Effector memory CD4-positive, alpha-beta T cell (primary cell): ENCODE measurements at regions not wholly inside any gene's neighbourhood (a gene's known extent, or its start where the extent isn't known, plus 50 kb on each side); places are given as distances from the start of the nearest gene placed in this dataset.
A peak's percentile ranks its signal among the peaks of the same experiment; 100 is the strongest.

Source experiments
- DNase-seq, 3 donors: peaks; one replicate each; pipeline ENCODE4 v3.0.0-alpha.2; 2020
- H3K27ac ChIP-seq: 2 replicates; pipeline ENCODE4 v1.7.0; 2013; ENCODE audit warnings: mild to moderate bottlenecking, low read length, moderate library complexity; ENCODE audit not compliant: insufficient read depth, poor library complexity, severe bottlenecking
- H3K27me3 ChIP-seq: replicated peaks from 2 replicates; pipeline ENCODE4 v1.7.0; 2013; ENCODE audit warnings: mild to moderate bottlenecking, low read length; ENCODE audit not compliant: insufficient read depth, control insufficient read depth, poor library complexity, severe bottlenecking
- H3K36me3 ChIP-seq: 2 replicates; pipeline ENCODE4 v1.7.0; 2013; ENCODE audit warnings: mild to moderate bottlenecking, low read length, moderate library complexity; ENCODE audit not compliant: control insufficient read depth, insufficient read depth
- H3K4me1 ChIP-seq: 2 replicates; pipeline ENCODE4 v1.7.0; 2013; ENCODE audit warnings: low read length, mild to moderate bottlenecking; ENCODE audit not compliant: control insufficient read depth, insufficient read depth, poor library complexity, severe bottlenecking
- H3K4me3 ChIP-seq: 2 replicates; pipeline ENCODE4 v1.7.0; 2013; ENCODE audit warnings: low read length, low read depth, mild to moderate bottlenecking; ENCODE audit not compliant: insufficient read depth, poor library complexity, severe bottlenecking
- H3K9me3 ChIP-seq: 2 replicates; pipeline ENCODE4 v1.7.0; 2013; ENCODE audit warnings: mild to moderate bottlenecking, low read length, moderate library complexity; ENCODE audit not compliant: control insufficient read depth

DNA sequence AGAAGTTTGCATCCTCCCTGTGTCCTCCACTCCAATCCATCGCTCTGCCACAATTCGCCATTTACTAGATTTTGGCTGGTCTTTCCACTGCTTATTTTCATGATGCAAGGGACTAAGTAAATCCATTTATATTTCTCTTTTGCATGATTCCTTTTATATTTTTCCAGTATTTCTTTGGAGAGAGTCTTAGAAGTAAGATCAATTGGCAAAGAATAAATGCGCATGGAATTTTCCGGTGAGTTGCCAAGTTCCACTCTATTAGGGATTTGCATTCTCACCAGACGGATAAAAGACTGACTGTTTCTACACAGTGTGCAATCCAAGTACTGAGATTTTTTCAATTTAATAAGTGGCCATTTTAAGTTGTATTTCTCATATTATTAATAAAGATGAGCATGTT lies 91.7 kb upstream of the PHACTR3 start:
- no peaks in the 10 kb centered on the region for H3K9me3 ChIP-seq
- no peaks in the 10 kb centered on the region for H3K36me3 ChIP-seq
- no peaks in the 10 kb centered on the region for H3K4me1 ChIP-seq
- H3K27ac ChIP-seq: no peak overlapping the region
- H3K27me3 ChIP-seq: peaks cover 3% of the 10 kb centered on the region
- no peak for DNase-seq
- H3K4me3 ChIP-seq: no peak overlapping the region

DNA sequence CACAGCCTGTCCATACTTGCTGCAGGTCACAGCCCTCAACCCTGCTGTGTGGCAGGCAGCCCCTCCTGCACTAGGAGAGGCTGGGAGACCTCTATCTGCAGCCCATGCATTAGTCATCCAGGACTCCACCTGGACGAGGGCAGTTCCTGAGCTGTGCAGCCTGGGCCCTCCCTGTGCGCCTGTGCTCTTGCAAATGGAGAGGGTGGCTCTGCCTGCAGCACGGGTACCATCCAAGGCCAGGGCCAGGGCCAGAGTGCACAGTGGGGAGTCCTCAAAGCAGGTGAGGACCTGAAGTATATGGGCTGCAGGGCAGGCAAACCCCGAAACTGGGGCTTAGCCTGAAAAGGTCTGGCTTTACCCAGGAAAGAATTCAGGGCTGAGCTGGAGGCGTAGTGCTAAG lies 89.8 kb upstream of the PHACTR3 start:
- DNase-seq: no peak
- no peaks in the 10 kb centered on the region for H3K9me3 ChIP-seq
- H3K27me3 ChIP-seq: peaks cover 5% of the 10 kb centered on the region
- no peaks in the 10 kb centered on the region for H3K4me1 ChIP-seq
- no peak overlapping the region for H3K4me3 ChIP-seq
- no peaks in the 10 kb centered on the region for H3K36me3 ChIP-seq
- no peak overlapping the region for H3K27ac ChIP-seq

DNA sequence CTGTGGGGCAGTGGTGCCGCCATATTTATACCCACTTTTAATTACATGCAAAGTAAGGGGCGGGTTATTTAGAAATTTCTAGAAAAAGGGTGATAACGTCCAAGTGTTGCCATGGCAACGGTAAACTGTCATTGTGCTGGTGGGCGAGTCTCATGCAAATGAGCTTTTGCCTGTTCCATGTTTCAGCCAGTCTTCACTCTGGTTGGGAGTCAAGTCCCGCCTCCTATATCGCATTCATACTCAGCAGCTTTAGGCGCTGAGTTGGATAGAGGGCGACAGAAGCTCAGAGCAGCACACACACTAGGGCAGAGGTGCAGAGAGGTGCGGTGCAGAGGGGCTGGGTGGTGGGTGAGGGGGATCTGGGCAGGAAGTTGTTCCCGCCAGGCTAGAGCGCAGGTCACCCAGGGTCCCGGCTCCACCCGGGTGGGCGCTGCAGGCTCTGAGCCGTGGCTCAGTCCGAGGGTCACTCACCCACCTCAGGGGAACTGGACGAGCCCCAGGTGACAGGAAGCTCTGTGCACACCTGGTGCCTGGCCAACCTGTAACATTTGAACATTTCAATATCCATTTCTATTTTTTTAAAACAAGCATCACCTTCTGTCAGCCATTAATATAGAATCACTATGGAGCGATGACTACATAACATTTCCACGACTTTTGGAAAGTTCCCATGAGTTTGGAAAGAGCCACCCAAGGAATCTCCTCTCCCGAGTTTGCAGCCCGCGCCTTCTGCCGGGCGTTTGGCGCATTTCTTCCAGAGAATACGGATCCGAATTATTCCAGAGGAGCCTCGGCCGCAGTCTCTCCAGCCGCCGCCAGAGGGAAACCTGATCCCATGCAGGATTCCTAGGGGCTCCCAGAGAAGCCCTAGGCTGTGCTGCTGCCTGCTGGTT lies 89.1 kb upstream of the PHACTR3 start:
- Histone ChIP-seq H3K27ac (no peak overlapping the region), H3K4me1 (no peaks in the 10 kb centered on the region), H3K36me3 (no peaks in the 10 kb centered on the region), H3K27me3 (peaks cover 9% of the 10 kb centered on the region), H3K9me3 (no peaks in the 10 kb centered on the region), H3K4me3 (no peak overlapping the region)
- no peak for DNase-seq

DNA sequence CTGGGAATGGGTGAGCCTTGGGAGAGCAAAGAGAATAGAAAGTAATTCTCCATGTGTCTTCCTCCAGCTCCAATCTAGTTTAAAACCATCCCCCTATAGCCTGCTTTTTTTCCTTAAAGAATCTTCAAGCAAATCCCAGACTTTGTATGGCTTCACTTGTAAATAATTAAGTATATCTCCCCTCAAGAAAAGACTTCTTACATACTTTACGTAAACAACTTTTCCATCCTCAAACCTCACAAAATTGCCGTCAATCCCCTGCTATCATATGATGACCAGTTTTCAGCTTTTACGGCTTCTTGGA lies 88.5 kb upstream of the PHACTR3 start:
- H3K4me3 ChIP-seq: no peak overlapping the region
- H3K36me3 ChIP-seq: no peaks in the 10 kb centered on the region
- no peak for DNase-seq
- H3K27ac ChIP-seq: no peak overlapping the region
- peaks cover 9% of the 10 kb centered on the region for H3K27me3 ChIP-seq
- H3K4me1 ChIP-seq: no peaks in the 10 kb centered on the region
- no peaks in the 10 kb centered on the region for H3K9me3 ChIP-seq

DNA sequence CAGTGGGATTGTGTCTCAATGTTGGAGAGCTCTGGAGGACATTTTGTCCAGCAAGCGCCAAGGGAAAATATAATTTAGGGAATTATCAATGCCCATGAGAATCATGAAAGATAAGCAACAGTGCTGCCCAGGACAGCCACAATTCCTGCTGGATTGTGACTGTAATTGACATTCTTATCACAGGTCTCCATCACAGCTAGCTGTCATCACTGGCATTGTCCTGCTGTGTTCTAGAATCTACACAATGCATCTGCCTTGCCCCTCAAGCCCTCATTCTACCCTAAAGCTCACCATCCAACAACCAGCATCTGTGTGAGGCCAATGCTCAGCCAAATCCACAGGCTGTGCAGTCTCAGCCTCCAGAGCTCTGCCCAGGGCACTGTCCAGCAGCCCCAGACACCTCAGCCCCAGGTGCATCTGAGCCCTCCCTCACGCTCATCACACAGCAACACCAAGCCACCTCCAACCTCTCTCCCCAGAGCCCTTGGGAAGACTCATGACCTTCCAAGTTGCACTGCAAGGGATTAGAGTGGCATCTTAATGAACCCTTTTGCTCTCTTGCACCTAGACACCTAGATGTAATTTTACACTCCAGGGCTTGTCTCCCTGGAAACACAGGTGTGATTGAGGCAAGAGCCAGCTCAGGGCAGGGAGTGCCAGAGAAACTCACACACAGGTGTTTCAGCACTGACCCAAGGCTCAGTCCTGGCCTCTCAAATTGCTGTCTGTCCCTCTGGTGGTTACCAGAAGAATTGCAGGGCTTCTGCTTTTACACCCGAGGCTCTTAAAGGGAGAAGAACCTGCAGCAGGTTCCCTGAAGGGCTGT lies 85.2 kb upstream of the PHACTR3 start:
- no peaks in the 10 kb centered on the region for H3K9me3 ChIP-seq
- H3K27ac ChIP-seq: no peak overlapping the region
- H3K4me3 ChIP-seq: no peak overlapping the region
- peaks cover 12% of the 10 kb centered on the region for H3K27me3 ChIP-seq
- H3K36me3 ChIP-seq: no peaks in the 10 kb centered on the region
- DNase-seq: peak in 1 of 3 donors; percentile 9
- no peaks in the 10 kb centered on the region for H3K4me1 ChIP-seq

DNA sequence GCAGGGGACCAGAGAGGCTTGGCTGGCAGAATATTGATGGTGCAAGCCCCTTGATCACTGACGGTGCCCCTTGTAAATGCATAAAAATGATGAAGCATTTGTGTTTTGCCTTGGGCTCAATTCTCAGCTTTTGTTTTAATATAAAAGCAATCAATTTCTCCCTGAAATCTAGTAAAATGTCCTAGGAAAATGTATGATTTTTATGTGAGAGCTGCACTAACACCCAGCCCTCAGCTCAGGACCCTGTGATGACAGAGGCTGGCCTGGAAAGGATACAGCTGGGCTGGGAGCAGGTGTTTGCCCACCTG lies 84.7 kb upstream of the PHACTR3 start:
- H3K9me3 ChIP-seq: no peaks in the 10 kb centered on the region
- H3K4me1 ChIP-seq: no peaks in the 10 kb centered on the region
- H3K4me3 ChIP-seq: no peak overlapping the region
- no peak overlapping the region for H3K27ac ChIP-seq
- no peaks in the 10 kb centered on the region for H3K36me3 ChIP-seq
- DNase-seq: no peak
- peaks cover 12% of the 10 kb centered on the region for H3K27me3 ChIP-seq

DNA sequence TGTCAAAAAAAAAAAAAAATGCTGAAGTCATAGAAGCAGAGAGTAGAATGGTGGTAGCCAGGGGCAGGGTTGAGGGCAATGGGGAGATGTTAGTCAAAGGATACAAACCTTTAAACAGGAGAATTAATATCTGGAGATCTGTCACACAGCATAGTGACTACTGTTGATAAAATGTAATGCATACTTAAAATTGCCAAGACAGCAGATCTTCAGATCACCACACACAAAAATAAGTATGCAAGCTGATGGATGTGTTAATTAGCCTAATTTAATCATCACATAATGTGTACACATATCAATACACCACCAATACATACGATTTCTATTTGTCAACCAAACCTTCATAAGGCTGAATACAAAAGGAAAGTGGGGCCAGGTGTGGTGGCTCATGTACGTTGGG lies 83.5 kb upstream of the PHACTR3 start:
- peaks cover 4% of the 10 kb centered on the region for H3K4me1 ChIP-seq
- DNase-seq: no peak
- no peak overlapping the region for H3K4me3 ChIP-seq
- no peaks in the 10 kb centered on the region for H3K36me3 ChIP-seq
- peaks cover 21% of the 10 kb centered on the region for H3K27me3 ChIP-seq
- H3K27ac ChIP-seq: no peak overlapping the region
- no peaks in the 10 kb centered on the region for H3K9me3 ChIP-seq

DNA sequence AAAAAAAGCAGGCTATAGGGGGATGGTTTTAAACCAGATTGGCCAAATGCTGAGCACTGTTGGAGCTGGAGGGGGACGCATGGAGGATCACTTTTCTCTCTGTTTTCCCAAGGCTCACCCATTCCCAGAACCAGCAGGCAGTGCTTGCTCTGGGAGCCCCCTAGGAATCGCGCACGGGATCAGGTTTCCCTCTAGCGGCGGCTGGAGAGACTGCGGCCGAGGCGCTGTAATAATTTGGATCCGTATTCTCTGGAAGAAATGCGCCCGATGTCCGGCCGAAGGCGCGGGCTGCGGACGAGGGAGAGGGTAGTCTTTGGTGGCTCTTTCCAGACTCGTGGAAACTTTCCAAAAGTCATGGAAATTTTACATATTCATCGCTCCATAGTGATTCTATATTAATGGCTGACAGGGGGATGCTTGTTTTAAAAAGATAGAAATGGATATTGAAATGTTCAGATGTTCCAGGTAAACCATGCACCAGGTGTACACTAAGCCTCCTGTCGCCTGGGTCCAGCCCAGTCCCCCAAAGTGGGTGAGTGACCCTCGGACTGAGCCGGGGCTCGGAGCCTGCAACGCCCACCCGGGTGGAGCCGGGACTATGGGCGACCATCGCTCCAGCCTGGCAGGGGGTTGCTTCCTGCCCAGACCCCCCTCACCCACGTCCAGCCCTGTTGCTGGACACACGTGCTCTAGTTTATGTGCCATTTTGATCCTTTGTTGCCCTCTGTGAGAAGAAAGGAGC lies 78.7 kb upstream of the PHACTR3 start:
- Histone ChIP-seq H3K9me3 (no peaks in the 10 kb centered on the region), H3K36me3 (no peaks in the 10 kb centered on the region), H3K4me1 (peaks cover 4% of the 10 kb centered on the region), H3K27me3 (peaks cover 32% of the 10 kb centered on the region), H3K27ac (no peak overlapping the region), H3K4me3 (no peak overlapping the region)
- DNase-seq: no peak

DNA sequence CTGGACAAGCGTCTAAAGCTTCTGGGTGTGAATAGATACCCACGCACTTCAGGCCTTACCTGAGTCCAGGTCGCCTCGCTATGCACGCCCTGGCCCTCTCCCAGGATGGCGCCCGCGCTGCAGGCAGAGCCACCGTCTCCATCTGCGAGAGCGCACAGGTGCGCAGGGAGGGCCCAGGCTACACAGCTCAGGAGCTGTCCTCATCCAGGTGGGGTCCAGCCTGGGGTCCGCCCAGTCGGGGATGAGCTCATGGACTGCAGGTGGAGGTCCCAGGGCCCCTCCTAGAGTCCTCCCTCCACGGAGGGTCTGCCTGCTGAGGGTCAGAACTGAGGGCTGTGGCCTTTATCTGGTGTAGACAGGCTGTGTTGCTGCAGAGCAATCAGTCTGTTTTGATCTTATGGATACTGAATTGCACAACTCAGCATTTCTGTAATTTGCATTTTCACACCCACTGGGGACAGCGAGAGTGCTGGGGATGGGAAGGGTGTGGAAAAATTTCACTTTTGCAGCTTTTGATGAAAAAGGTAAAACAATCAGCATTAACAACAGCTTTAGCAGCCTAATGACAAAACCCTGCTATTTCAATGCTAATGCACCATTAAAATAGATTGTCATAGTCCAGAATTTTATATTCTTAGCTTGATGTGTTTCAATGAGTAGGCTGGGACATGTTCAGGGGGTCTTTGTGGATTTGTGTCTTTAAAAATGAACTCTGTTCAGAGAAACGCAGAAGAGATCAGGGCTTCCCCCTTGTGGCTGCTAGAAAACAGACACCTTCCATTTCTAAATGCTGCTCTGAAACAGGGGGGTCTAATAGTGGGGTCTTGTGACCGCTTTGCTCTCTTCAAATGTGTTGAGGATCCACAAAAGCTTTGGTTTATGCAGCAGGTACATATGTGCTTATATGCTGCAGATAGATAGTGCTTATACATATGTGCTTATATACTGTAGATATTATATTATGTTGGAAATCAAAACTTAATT lies 77.8 kb upstream of the PHACTR3 start:
- Histone ChIP-seq H3K4me1 (peaks cover 4% of the 10 kb centered on the region), H3K27ac (no peak overlapping the region), H3K4me3 (no peak overlapping the region), H3K9me3 (no peaks in the 10 kb centered on the region), H3K36me3 (no peaks in the 10 kb centered on the region), H3K27me3 (peaks cover 32% of the 10 kb centered on the region)
- no peak for DNase-seq
